ENCODE measurements at regions not wholly inside any gene's neighbourhood (a gene's known extent, or its start where the extent isn't known, plus 50 kb on each side); places are given as distances from the start of the nearest gene placed in this dataset.

DNA sequence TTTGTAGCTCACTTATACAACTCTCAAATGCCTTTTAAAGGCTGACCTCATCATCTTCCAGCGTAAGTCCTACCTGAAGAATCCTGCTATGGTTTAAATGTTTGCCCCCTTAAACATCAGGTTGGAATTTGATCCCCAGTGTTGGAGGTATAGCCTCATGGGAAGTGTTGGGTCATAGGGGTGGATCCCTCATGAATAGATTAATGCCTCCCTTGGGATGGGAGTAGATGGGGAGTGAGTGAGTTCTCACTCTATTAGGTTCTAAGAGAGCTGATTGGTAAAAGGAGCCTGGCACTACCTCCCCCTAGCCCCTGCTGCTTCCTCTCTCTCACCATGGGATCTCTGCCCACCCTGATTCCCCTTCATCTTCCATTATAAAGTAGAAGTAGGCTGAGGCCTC is 285.6 kb downstream of the FZD1 start:
- H3K4me3 Mint-ChIP-seq, result no peak overlapping the region
- H3K9me3 Mint-ChIP-seq, result no peaks in the 10 kb centered on the region
- CTCF ChIA-PET, result no interaction called here
- POLR2A ChIA-PET, result interaction anchor here (0.6 kb wide), 1 partner anchor 21 kb away, joined by 11 read pairs; no protein-coding TSS in a partner anchor
- H3K27ac Mint-ChIP-seq, result no peak overlapping the region
- no peaks in the 10 kb centered on the region; the same call in 1 of the 2 replicates for H3K27me3 Mint-ChIP-seq (ENCODE audit: low read depth)
- peaks cover 3% of the 10 kb centered on the region for H3K4me1 Mint-ChIP-seq
- no peaks in the 10 kb centered on the region for H3K36me3 Mint-ChIP-seq
- TF ChIP-seq, protein P1, sequence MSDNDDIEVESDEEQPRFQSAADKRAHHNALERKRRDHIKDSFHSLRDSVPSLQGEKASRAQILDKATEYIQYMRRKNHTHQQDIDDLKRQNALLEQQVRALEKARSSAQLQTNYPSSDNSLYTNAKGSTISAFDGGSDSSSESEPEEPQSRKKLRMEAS (CRISPR knock-in tag; IDR thresholded peaks at IDR 0.05), result no peak
- TF ChIP-seq NR3C1 (CRISPR knock-in tag; conservative IDR thresholded peaks at IDR 0.05; ENCODE audit: low read depth), result no peak
- DNase-seq (ENCODE audit: low spot score) (no peak), ATAC-seq (no peak; the same call in 1 of the 2 replicates)

DNA sequence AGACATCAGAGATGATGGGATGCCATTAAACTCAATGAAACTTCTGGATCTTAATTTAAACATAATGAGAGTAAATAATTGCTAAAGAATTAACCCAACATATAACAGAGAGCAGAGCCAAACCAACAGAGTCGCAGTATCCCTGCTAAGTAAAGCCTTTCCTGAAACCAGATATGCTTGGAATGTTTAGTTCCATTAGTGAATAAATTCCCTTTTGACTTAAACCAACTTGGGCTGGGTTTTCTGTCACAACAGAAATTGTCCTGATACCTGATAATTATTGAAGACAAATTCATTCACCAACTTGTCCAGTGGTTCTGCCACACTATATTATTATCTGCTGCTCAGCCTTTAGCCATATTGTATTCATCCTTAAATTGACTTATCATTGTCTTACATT is 286.7 kb downstream of the FZD1 start:
- CTCF ChIA-PET, result no interaction called here
- H3K9me3 Mint-ChIP-seq, result no peaks in the 10 kb centered on the region
- POLR2A ChIA-PET, result no interaction called here
- no peak overlapping the region for H3K4me3 Mint-ChIP-seq
- H3K4me1 Mint-ChIP-seq, result peaks cover 9% of the 10 kb centered on the region
- H3K36me3 Mint-ChIP-seq, result no peaks in the 10 kb centered on the region
- TF ChIP-seq RELA (CRISPR knock-in tag; IDR thresholded peaks at IDR 0.05; ENCODE audit: borderline replicate concordance), result no peak
- no peak for TF ChIP-seq IRF2 (CRISPR knock-in tag; IDR thresholded peaks at IDR 0.05; ENCODE audit: borderline replicate concordance, low read depth)
- no peak for TF ChIP-seq CREB1 (CRISPR knock-in tag; IDR thresholded peaks at IDR 0.05)
- TF ChIP-seq, protein P2, sequence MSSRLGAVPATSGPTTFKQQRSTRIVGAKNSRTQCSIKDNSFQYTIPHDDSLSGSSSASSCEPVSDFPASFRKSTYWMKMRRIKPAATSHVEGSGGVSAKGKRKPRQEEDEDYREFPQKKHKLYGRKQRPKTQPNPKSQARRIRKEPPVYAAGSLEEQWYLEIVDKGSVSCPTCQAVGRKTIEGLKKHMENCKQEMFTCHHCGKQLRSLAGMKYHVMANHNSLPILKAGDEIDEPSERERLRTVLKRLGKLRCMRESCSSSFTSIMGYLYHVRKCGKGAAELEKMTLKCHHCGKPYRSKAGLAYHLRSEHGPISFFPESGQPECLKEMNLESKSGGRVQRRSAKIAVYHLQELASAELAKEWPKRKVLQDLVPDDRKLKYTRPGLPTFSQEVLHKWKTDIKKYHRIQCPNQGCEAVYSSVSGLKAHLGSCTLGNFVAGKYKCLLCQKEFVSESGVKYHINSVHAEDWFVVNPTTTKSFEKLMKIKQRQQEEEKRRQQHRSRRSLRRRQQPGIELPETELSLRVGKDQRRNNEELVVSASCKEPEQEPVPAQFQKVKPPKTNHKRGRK (CRISPR knock-in tag; IDR thresholded peaks at IDR 0.05; ENCODE audit: borderline replicate concordance), result no peak
- no peak for TF ChIP-seq EMX1 (CRISPR knock-in tag; IDR thresholded peaks at IDR 0.05)
- no peak for TF ChIP-seq ELF4 (CRISPR knock-in tag; IDR thresholded peaks at IDR 0.05; ENCODE audit: low read depth)
- TF ChIP-seq, protein P3, sequence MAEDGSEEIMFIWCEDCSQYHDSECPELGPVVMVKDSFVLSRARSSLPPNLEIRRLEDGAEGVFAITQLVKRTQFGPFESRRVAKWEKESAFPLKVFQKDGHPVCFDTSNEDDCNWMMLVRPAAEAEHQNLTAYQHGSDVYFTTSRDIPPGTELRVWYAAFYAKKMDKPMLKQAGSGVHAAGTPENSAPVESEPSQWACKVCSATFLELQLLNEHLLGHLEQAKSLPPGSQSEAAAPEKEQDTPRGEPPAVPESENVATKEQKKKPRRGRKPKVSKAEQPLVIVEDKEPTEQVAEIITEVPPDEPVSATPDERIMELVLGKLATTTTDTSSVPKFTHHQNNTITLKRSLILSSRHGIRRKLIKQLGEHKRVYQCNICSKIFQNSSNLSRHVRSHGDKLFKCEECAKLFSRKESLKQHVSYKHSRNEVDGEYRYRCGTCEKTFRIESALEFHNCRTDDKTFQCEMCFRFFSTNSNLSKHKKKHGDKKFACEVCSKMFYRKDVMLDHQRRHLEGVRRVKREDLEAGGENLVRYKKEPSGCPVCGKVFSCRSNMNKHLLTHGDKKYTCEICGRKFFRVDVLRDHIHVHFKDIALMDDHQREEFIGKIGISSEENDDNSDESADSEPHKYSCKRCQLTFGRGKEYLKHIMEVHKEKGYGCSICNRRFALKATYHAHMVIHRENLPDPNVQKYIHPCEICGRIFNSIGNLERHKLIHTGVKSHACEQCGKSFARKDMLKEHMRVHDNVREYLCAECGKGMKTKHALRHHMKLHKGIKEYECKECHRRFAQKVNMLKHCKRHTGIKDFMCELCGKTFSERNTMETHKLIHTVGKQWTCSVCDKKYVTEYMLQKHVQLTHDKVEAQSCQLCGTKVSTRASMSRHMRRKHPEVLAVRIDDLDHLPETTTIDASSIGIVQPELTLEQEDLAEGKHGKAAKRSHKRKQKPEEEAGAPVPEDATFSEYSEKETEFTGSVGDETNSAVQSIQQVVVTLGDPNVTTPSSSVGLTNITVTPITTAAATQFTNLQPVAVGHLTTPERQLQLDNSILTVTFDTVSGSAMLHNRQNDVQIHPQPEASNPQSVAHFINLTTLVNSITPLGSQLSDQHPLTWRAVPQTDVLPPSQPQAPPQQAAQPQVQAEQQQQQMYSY (CRISPR knock-in tag; IDR thresholded peaks at IDR 0.05), result no peak
- no peak for TF ChIP-seq ZNF263 (CRISPR knock-in tag; IDR thresholded peaks at IDR 0.05; ENCODE audit: low read depth)
- TF ChIP-seq, protein P4, sequence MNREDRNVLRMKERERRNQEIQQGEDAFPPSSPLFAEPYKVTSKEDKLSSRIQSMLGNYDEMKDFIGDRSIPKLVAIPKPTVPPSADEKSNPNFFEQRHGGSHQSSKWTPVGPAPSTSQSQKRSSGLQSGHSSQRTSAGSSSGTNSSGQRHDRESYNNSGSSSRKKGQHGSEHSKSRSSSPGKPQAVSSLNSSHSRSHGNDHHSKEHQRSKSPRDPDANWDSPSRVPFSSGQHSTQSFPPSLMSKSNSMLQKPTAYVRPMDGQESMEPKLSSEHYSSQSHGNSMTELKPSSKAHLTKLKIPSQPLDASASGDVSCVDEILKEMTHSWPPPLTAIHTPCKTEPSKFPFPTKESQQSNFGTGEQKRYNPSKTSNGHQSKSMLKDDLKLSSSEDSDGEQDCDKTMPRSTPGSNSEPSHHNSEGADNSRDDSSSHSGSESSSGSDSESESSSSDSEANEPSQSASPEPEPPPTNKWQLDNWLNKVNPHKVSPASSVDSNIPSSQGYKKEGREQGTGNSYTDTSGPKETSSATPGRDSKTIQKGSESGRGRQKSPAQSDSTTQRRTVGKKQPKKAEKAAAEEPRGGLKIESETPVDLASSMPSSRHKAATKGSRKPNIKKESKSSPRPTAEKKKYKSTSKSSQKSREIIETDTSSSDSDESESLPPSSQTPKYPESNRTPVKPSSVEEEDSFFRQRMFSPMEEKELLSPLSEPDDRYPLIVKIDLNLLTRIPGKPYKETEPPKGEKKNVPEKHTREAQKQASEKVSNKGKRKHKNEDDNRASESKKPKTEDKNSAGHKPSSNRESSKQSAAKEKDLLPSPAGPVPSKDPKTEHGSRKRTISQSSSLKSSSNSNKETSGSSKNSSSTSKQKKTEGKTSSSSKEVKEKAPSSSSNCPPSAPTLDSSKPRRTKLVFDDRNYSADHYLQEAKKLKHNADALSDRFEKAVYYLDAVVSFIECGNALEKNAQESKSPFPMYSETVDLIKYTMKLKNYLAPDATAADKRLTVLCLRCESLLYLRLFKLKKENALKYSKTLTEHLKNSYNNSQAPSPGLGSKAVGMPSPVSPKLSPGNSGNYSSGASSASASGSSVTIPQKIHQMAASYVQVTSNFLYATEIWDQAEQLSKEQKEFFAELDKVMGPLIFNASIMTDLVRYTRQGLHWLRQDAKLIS (CRISPR knock-in tag; IDR thresholded peaks at IDR 0.05; ENCODE audit: borderline replicate concordance), result no peak
- TF ChIP-seq, protein P5, sequence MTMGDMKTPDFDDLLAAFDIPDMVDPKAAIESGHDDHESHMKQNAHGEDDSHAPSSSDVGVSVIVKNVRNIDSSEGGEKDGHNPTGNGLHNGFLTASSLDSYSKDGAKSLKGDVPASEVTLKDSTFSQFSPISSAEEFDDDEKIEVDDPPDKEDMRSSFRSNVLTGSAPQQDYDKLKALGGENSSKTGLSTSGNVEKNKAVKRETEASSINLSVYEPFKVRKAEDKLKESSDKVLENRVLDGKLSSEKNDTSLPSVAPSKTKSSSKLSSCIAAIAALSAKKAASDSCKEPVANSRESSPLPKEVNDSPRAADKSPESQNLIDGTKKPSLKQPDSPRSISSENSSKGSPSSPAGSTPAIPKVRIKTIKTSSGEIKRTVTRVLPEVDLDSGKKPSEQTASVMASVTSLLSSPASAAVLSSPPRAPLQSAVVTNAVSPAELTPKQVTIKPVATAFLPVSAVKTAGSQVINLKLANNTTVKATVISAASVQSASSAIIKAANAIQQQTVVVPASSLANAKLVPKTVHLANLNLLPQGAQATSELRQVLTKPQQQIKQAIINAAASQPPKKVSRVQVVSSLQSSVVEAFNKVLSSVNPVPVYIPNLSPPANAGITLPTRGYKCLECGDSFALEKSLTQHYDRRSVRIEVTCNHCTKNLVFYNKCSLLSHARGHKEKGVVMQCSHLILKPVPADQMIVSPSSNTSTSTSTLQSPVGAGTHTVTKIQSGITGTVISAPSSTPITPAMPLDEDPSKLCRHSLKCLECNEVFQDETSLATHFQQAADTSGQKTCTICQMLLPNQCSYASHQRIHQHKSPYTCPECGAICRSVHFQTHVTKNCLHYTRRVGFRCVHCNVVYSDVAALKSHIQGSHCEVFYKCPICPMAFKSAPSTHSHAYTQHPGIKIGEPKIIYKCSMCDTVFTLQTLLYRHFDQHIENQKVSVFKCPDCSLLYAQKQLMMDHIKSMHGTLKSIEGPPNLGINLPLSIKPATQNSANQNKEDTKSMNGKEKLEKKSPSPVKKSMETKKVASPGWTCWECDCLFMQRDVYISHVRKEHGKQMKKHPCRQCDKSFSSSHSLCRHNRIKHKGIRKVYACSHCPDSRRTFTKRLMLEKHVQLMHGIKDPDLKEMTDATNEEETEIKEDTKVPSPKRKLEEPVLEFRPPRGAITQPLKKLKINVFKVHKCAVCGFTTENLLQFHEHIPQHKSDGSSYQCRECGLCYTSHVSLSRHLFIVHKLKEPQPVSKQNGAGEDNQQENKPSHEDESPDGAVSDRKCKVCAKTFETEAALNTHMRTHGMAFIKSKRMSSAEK (CRISPR knock-in tag; IDR thresholded peaks at IDR 0.05; ENCODE audit: borderline replicate concordance), result no peak
- TF ChIP-seq, protein P6, sequence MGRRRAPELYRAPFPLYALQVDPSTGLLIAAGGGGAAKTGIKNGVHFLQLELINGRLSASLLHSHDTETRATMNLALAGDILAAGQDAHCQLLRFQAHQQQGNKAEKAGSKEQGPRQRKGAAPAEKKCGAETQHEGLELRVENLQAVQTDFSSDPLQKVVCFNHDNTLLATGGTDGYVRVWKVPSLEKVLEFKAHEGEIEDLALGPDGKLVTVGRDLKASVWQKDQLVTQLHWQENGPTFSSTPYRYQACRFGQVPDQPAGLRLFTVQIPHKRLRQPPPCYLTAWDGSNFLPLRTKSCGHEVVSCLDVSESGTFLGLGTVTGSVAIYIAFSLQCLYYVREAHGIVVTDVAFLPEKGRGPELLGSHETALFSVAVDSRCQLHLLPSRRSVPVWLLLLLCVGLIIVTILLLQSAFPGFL (CRISPR knock-in tag; IDR thresholded peaks at IDR 0.05; ENCODE audit: borderline replicate concordance), result no peak
- TF ChIP-seq ZNF317 (CRISPR knock-in tag; IDR thresholded peaks at IDR 0.05; ENCODE audit: borderline replicate concordance, low read depth), result no peak
- TF ChIP-seq, protein P7, sequence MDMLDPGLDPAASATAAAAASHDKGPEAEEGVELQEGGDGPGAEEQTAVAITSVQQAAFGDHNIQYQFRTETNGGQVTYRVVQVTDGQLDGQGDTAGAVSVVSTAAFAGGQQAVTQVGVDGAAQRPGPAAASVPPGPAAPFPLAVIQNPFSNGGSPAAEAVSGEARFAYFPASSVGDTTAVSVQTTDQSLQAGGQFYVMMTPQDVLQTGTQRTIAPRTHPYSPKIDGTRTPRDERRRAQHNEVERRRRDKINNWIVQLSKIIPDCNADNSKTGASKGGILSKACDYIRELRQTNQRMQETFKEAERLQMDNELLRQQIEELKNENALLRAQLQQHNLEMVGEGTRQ (CRISPR knock-in tag; IDR thresholded peaks at IDR 0.05), result no peak
- no peaks in the 10 kb centered on the region; the same call in 1 of the 2 replicates for H3K27me3 Mint-ChIP-seq (ENCODE audit: low read depth)
- DNase-seq (ENCODE audit: low spot score) (no peak), ATAC-seq (no peak)
- H3K27ac Mint-ChIP-seq, result no peak overlapping the region
